Type B pancreatic cell (in vitro differentiated cells): ENCODE measurements at regions not wholly inside any gene's neighbourhood (a gene's known extent, or its start where the extent isn't known, plus 50 kb on each side); places are given as distances from the start of the nearest gene placed in this dataset.
A peak's percentile ranks its signal among the peaks of the same experiment; 100 is the strongest.

Experiments
- DNase-seq: peaks from one replicate; pipeline ENCODE4 v3.0.0; 2021; ENCODE audit warnings: mixed read lengths; ENCODE audit not compliant: unreplicated experiment; ENCODE audit errors: extremely low spot score
- H3K27ac Mint-ChIP-seq: 2 replicates; pipeline ENCODE4 v1.8.0; 2021; ENCODE audit warnings: mild to moderate bottlenecking, mixed read lengths
- H3K27me3 Mint-ChIP-seq: 2 replicates; pipeline ENCODE4 v1.8.0; 2021; ENCODE audit warnings: mixed read lengths
- H3K36me3 Mint-ChIP-seq: 2 replicates; pipeline ENCODE4 v1.8.0; 2021; ENCODE audit warnings: mixed read lengths
- H3K4me1 Mint-ChIP-seq: one replicate; pipeline ENCODE4 v1.8.0; 2021; ENCODE audit warnings: mixed read lengths; ENCODE audit not compliant: unreplicated experiment
- H3K4me3 Mint-ChIP-seq: 2 replicates; pipeline ENCODE4 v1.8.0; 2021; ENCODE audit warnings: mild to moderate bottlenecking, mixed read lengths
- H3K9me3 Mint-ChIP-seq: 2 replicates; pipeline ENCODE4 v1.8.0; 2021; ENCODE audit warnings: mixed read lengths
- CTCF ChIP-seq: fragments of 200-600 bp; sonication (generic); conservative IDR thresholded peaks from 2 replicates; pipeline ENCODE4 v1.5.0; 2021; ENCODE audit warnings: antibody characterized with exemption, mild to moderate bottlenecking

- H3K27me3 Mint-ChIP-seq: no peaks in the 10 kb centered on the region
- peaks cover 5% of the 10 kb centered on the region for H3K4me1 Mint-ChIP-seq
- TF ChIP-seq CTCF: peak; percentile 57
- H3K27ac Mint-ChIP-seq: no peak overlapping the region
- H3K36me3 Mint-ChIP-seq: no peaks in the 10 kb centered on the region
- no peaks in the 10 kb centered on the region for H3K9me3 Mint-ChIP-seq
- no peak overlapping the region for H3K4me3 Mint-ChIP-seq
- no peak for DNase-seq
Observed at GRCh38 chr5:167528651-167529050, 762.8 kb upstream of the WWC1 start.

- H3K27me3 Mint-ChIP-seq: no peaks in the 10 kb centered on the region
- no peak for DNase-seq
- no peak overlapping the region for H3K4me3 Mint-ChIP-seq
- H3K9me3 Mint-ChIP-seq: no peaks in the 10 kb centered on the region
- H3K36me3 Mint-ChIP-seq: no peaks in the 10 kb centered on the region
- peaks cover 5% of the 10 kb centered on the region for H3K4me1 Mint-ChIP-seq
- TF ChIP-seq CTCF: no peak
- no peak overlapping the region for H3K27ac Mint-ChIP-seq
Observed at GRCh38 chr5:167530548-167530947, 760.9 kb upstream of the WWC1 start.

GRCh38 chr5:167533814-167534795 is 757.3 kb upstream of the WWC1 start:
- DNase-seq: no peak
- TF ChIP-seq CTCF: no peak
- H3K9me3 Mint-ChIP-seq: no peaks in the 10 kb centered on the region
- peaks cover 4% of the 10 kb centered on the region for H3K36me3 Mint-ChIP-seq
- H3K4me3 Mint-ChIP-seq: no peak overlapping the region
- no peak overlapping the region for H3K27ac Mint-ChIP-seq
- H3K4me1 Mint-ChIP-seq: peaks cover 5% of the 10 kb centered on the region
- no peaks in the 10 kb centered on the region for H3K27me3 Mint-ChIP-seq

- Mint-ChIP-seq H3K9me3 (peaks cover 4% of the 10 kb centered on the region), H3K4me3 (no peak overlapping the region), H3K4me1 (peaks cover 5% of the 10 kb centered on the region), H3K36me3 (peaks cover 4% of the 10 kb centered on the region), H3K27me3 (no peaks in the 10 kb centered on the region), H3K27ac (no peak overlapping the region)
- no peak for DNase-seq
- TF ChIP-seq CTCF: no peak
Observed at GRCh38 chr5:167539747-167540146, 751.7 kb upstream of the WWC1 start.

- no peak overlapping the region for H3K27ac Mint-ChIP-seq
- no peak for DNase-seq
- no peak overlapping the region for H3K4me3 Mint-ChIP-seq
- H3K9me3 Mint-ChIP-seq: peaks cover 4% of the 10 kb centered on the region
- no peaks in the 10 kb centered on the region for H3K36me3 Mint-ChIP-seq
- TF ChIP-seq CTCF: no peak
- peaks cover 5% of the 10 kb centered on the region for H3K4me1 Mint-ChIP-seq
- no peaks in the 10 kb centered on the region for H3K27me3 Mint-ChIP-seq
Observed at GRCh38 chr5:167546270-167546669, 745.2 kb upstream of the WWC1 start.
